Endothelial cell of umbilical vein (primary cell): ENCODE measurements at regions not wholly inside any gene's neighbourhood (a gene's known extent, or its start where the extent isn't known, plus 50 kb on each side); places are given as distances from the start of the nearest gene placed in this dataset.

Source experiments
- BruUV-seq: library from RNA; stranded (reverse); fragments of 400-500 nt; replicated peaks from 2 replicates; lab custom pipeline; 2021; lab: Mats Ljungman, UMichigan
- CTCF ChIA-PET: fragments of 300-600, 350-600 bp; sonication (Branson Sonifier 250); formaldehyde crosslinking; loops from one replicate; lab custom pipeline; 2021; ENCODE audit warnings: antibody characterized with exemption, inconsistent platforms; lab: Charles Lee
- POLR2A ChIA-PET: fragments of 300-600, 350-600 bp; sonication (Branson Sonifier 250); formaldehyde crosslinking; loops from one replicate; lab custom pipeline; 2021; ENCODE audit warnings: antibody characterized with exemption, inconsistent platforms; lab: Charles Lee
- DNase-seq: peaks from one replicate; pipeline ENCODE4 v3.0.0-alpha.2; 2011; ENCODE audit warnings: low read depth, low spot score
- FAIRE-seq: peaks from 2 replicates; lab custom pipeline; 2011; peaks lifted over from hg19 to GRCh38; lab: Jason Lieb, UNC
- H2AFZ ChIP-seq: 2 replicates; pipeline ENCODE4 v1.6.0; 2012; ENCODE audit warnings: low read depth, low read length, control low read depth, inconsistent platforms
- H3K27ac ChIP-seq: 2 replicates; pipeline ENCODE4 v1.5.1; 2011; ENCODE audit warnings: low read depth, mild to moderate bottlenecking, control low read depth, low read length, moderate library complexity; ENCODE audit not compliant: insufficient read depth
- H3K27me3 ChIP-seq, 2 experiments: 2 replicates each; pipeline versions ENCODE4 v1.6.0 to v1.6.1; 2011; ENCODE audit warnings: low read length in 2 of 2, mixed read lengths in 1 of 2; ENCODE audit not compliant: control insufficient read depth in 2 of 2, insufficient read depth in 2 of 2
- H3K36me3 ChIP-seq, 2 experiments: 2 replicates in 1 of 2; 3 replicates in 1 of 2; pipeline ENCODE4 v1.5.1; 2011; ENCODE audit warnings: low read length in 2 of 2, mild to moderate bottlenecking in 1 of 2, moderate library complexity in 1 of 2; ENCODE audit not compliant: control insufficient read depth in 2 of 2, insufficient read depth in 2 of 2; ENCODE audit errors: extremely low read depth in 1 of 2
- H3K4me1 ChIP-seq: 3 replicates; pipeline ENCODE4 v1.5.1; 2011; ENCODE audit warnings: mild to moderate bottlenecking, low read length; ENCODE audit not compliant: control insufficient read depth, insufficient read depth; ENCODE audit errors: extremely low read depth
- H3K4me2 ChIP-seq: 2 replicates; pipeline ENCODE4 v1.6.1; 2011; ENCODE audit warnings: low read length, control low read depth, mixed read lengths; ENCODE audit not compliant: insufficient read depth
- H3K4me3 ChIP-seq, 3 experiments: fragments of 200-600 bp in 1 of 3; sonication (generic), shearing (Covaris generic) in 1 of 3; replicated peaks in 1 of 3; 2 replicates each; pipeline ENCODE4 v1.5.1; 2011 to 2016; ENCODE audit warnings: control low read depth in 3 of 3, low read length in 3 of 3, mild to moderate bottlenecking in 2 of 3, inconsistent platforms in 1 of 3, low read depth in 1 of 3, moderate library complexity in 1 of 3; ENCODE audit not compliant: insufficient read depth in 1 of 3
- H3K79me2 ChIP-seq: 2 replicates; pipeline ENCODE4 v1.6.0; 2012; ENCODE audit warnings: low read length, inconsistent platforms; ENCODE audit not compliant: control insufficient read depth, insufficient read depth
- H3K9ac ChIP-seq: replicated peaks from 2 replicates; pipeline ENCODE3; 2011; ENCODE audit warnings: low read length, control low read depth; ENCODE audit not compliant: insufficient read depth; ENCODE audit errors: extremely low read depth
- H3K9me1 ChIP-seq: replicated peaks from 3 replicates; pipeline ENCODE4 v1.6.0; 2011; ENCODE audit warnings: mild to moderate bottlenecking, low read length; ENCODE audit not compliant: control insufficient read depth, insufficient read depth; ENCODE audit errors: extremely low read depth
- H3K9me3 ChIP-seq: replicated peaks from 2 replicates; pipeline ENCODE4 v1.5.1; 2012; ENCODE audit warnings: low read length, inconsistent platforms; ENCODE audit not compliant: control insufficient read depth, insufficient read depth
- H4K20me1 ChIP-seq: replicated peaks from 2 replicates; pipeline ENCODE3; 2011; ENCODE audit warnings: mild to moderate bottlenecking, low read length; ENCODE audit not compliant: control insufficient read depth, insufficient read depth; ENCODE audit errors: extremely low read depth
- CTCF ChIP-seq, 2 donors: IDR thresholded peaks; 1 replicate in 1 of 2; 2 replicates in 1 of 2; pipeline ENCODE4 v1.5.1; 2011; ENCODE audit warnings: low read length in 2 of 2, mild to moderate bottlenecking in 2 of 2, moderate library complexity in 2 of 2, control low read depth in 1 of 2, inconsistent platforms in 1 of 2, low read depth in 1 of 2; ENCODE audit not compliant: insufficient read depth in 1 of 2; ENCODE audit errors: extremely low read depth in 1 of 2
- EZH2 ChIP-seq: IDR thresholded peaks from 2 replicates; pipeline ENCODE4 v1.6.1; 2012; ENCODE audit warnings: borderline replicate concordance, low read depth, mild to moderate bottlenecking, moderate library complexity, low read length, inconsistent platforms; ENCODE audit not compliant: severe bottlenecking
- FOS ChIP-seq: IDR thresholded peaks from 2 replicates; pipeline ENCODE4 v1.6.1; 2011; ENCODE audit warnings: mild to moderate bottlenecking, low read length, moderate library complexity, borderline replicate concordance; ENCODE audit not compliant: insufficient read depth
- GATA2 ChIP-seq: IDR thresholded peaks from 2 replicates; pipeline ENCODE4 v1.7.0; 2011; ENCODE audit warnings: low read depth, mild to moderate bottlenecking, moderate library complexity, mixed read lengths, low read length; ENCODE audit not compliant: insufficient read length, insufficient read depth
- JUN ChIP-seq: IDR thresholded peaks from 2 replicates; pipeline ENCODE4 v1.6.1; 2011; ENCODE audit warnings: borderline replicate concordance, low read depth; ENCODE audit not compliant: insufficient read length, insufficient read depth
- MAX ChIP-seq: IDR thresholded peaks from 2 replicates; pipeline ENCODE4 v1.6.1; 2011; ENCODE audit not compliant: insufficient read depth, insufficient read length
- MYC ChIP-seq: IDR thresholded peaks from one replicate; pipeline ENCODE4 v1.6.1; 2011; ENCODE audit warnings: mild to moderate bottlenecking, low read depth, low read length
- POLR2A ChIP-seq: IDR thresholded peaks from 2 replicates; pipeline ENCODE4 v1.6.1; 2012; ENCODE audit warnings: low read depth, mild to moderate bottlenecking, control low read depth, low read length
- POLR2AphosphoS5 ChIP-seq: IDR thresholded peaks from 2 replicates; pipeline ENCODE4 v1.6.1; 2012; ENCODE audit warnings: low read depth, mild to moderate bottlenecking, control low read depth, low read length, moderate library complexity; ENCODE audit not compliant: insufficient read depth
- dilution Hi-C: fragments of 300-500 bp; cut with MboI; formaldehyde crosslinking; loops from one replicate; pipeline ENCODE4 v1.15.0; 2019; ENCODE audit warnings: low sequenced_read_pairs; ENCODE audit not compliant: extremely low pct_ligation_motif_present
- intact Hi-C: fragments of 100-400 bp; cut with micrococcal nuclease; formaldehyde crosslinking; loops from one replicate; pipeline ENCODE4 v1.10.0; 2022

GRCh38 chr12:47527816-47528215 lies 178.0 kb downstream of the RPAP3 start:
- ChIA-PET POLR2A (no interaction called here), CTCF (interaction anchor here (1.3 kb wide), 1 partner anchor 19 kb away, joined by 6 read pairs; no protein-coding TSS in a partner anchor)
- dilution Hi-C loops (no loop called here), intact Hi-C loops (no loop called here)
- Histone ChIP-seq H3K9ac (no peak overlapping the region), H3K79me2 (no peaks in the 10 kb centered on the region), H3K27me3 (peaks cover 0 to 4% of the 10 kb centered on the region in 2 experiments), H3K4me1 (no peaks in the 10 kb centered on the region), H3K9me3 (no peaks in the 10 kb centered on the region), H3K27ac (no peak overlapping the region), H3K36me3 (no peaks in the 10 kb centered on the region), H3K9me1 (no peaks in the 10 kb centered on the region), H3K4me2 (no peak overlapping the region), H2AFZ (no peak overlapping the region), H3K4me3 (no peak overlapping the region), H4K20me1 (no peaks in the 10 kb centered on the region)
- no peak for TF ChIP-seq FOS
- FAIRE-seq (no peak), DNase-seq (no peak)
- no TSS peak for BruUV-seq

- FAIRE-seq = no peak
- TF ChIP-seq MYC (no peak), EZH2 (no peak), POLR2AphosphoS5 (no peak), POLR2A (no peak), CTCF (IDR thresholded peaks at IDR 0.05; ENCODE audit: extremely low read depth in 1 of 2, insufficient read depth in 1 of 2, low read depth in 1 of 2, low read length in 2 of 2) (no peak), FOS (no peak), GATA2 (no peak), MAX (no peak), JUN (no peak)
These were observed 185.8 kb downstream of the RPAP3 start for GRCh38 chr12:47520029-47520428.

More at GRCh38 chr12:47520029-47520428, 185.8 kb downstream of the RPAP3 start:
- intact Hi-C loops (no loop called here), dilution Hi-C loops (no loop called here)
- H3K4me3 ChIP-seq = no peak overlapping the region
- no peaks in the 10 kb centered on the region for H3K27me3 ChIP-seq
- no TSS peak for BruUV-seq
- no peak overlapping the region for H3K4me2 ChIP-seq
- ChIA-PET CTCF (no interaction called here), POLR2A (no interaction called here)
- H3K27ac ChIP-seq = no peak overlapping the region
- no peaks in the 10 kb centered on the region for H3K79me2 ChIP-seq
- no peak overlapping the region for H3K9ac ChIP-seq
- H3K36me3 ChIP-seq = no peaks in the 10 kb centered on the region
- no peaks in the 10 kb centered on the region for H3K9me1 ChIP-seq
- H4K20me1 ChIP-seq = no peaks in the 10 kb centered on the region
- DNase-seq = no peak
- H3K4me1 ChIP-seq = no peaks in the 10 kb centered on the region
- no peak overlapping the region for H2AFZ ChIP-seq
- no peaks in the 10 kb centered on the region for H3K9me3 ChIP-seq
